RWPE2 (cell line): ENCODE measurements at regions not wholly inside any gene's neighbourhood (a gene's known extent, or its start where the extent isn't known, plus 50 kb on each side); places are given as distances from the start of the nearest gene placed in this dataset.

Experiments used
- ATAC-seq: fragments of 200-7000 bp; cut with Tn5 transposase; 3 replicates; pipeline ENCODE4 v1.9.1; 2021; ENCODE audit warnings: low read depth
- DNase-seq: peaks from one replicate; pipeline ENCODE4 v3.0.0-alpha.2; 2020; ENCODE audit warnings: low spot score
- H3K27ac ChIP-seq: fragments of 450-650 bp; 2 replicates; pipeline ENCODE4 v1.5.1; 2017; ENCODE audit warnings: mild to moderate bottlenecking; ENCODE audit not compliant: poor library complexity, severe bottlenecking
- H3K27me3 ChIP-seq: fragments of 250-450 bp; sonication (Bioruptor Pico); 2 replicates; pipeline ENCODE4 v1.5.1; 2021; ENCODE audit warnings: mild to moderate bottlenecking, moderate library complexity; ENCODE audit not compliant: insufficient read depth, poor library complexity, severe bottlenecking
- H3K36me3 ChIP-seq: fragments of 250-450 bp; sonication (Bioruptor Pico); 2 replicates; pipeline ENCODE4 v1.5.1; 2020; ENCODE audit warnings: low read depth, mild to moderate bottlenecking, moderate library complexity
- H3K4me1 ChIP-seq: fragments of 250-450 bp; sonication (Bioruptor Pico); 2 replicates; pipeline ENCODE4 v1.5.1; 2021; ENCODE audit warnings: mild to moderate bottlenecking, moderate library complexity; ENCODE audit not compliant: insufficient read depth, poor library complexity, severe bottlenecking
- H3K4me3 ChIP-seq: fragments of 250-450 bp; sonication (Bioruptor Pico); 2 replicates; pipeline ENCODE4 v1.5.1; 2021; ENCODE audit warnings: mild to moderate bottlenecking, moderate library complexity; ENCODE audit not compliant: severe bottlenecking
- H3K9me3 ChIP-seq: fragments of 250-450 bp; sonication (Bioruptor Pico); 2 replicates; pipeline ENCODE4 v1.5.1; 2021; ENCODE audit warnings: mild to moderate bottlenecking, moderate library complexity; ENCODE audit not compliant: severe bottlenecking
- CTCF ChIP-seq: fragments of 450-650 bp; IDR thresholded peaks from one replicate; pipeline ENCODE4 v1.5.1; 2017; ENCODE audit warnings: mild to moderate bottlenecking, moderate library complexity; ENCODE audit not compliant: poor library complexity, severe bottlenecking

DNA sequence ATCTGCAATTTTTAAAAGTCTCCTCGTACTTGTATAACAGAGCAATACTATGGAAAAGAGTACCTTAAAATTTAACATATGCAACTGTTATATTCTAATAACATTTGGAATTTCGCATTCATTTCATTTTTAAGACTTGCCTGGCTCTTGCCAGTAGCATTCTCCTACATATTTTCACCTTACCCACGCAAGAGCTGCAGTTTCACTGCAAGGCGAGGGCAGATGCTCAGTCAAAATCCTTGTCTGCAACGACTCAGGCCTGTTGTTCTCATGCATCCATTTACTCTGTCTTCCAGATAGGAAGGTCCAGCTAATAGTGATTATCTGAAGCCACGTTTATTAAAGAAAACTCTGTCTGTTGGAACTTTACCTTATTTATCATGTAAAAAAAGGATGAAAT is 227.0 kb upstream of the RFC3 start:
- no peak overlapping the region for H3K4me3 ChIP-seq
- H3K36me3 ChIP-seq, result no peaks in the 10 kb centered on the region
- H3K27ac ChIP-seq, result no peak overlapping the region
- DNase-seq (no peak), ATAC-seq (no peak)
- no peaks in the 10 kb centered on the region for H3K4me1 ChIP-seq
- no peak for TF ChIP-seq CTCF
- H3K9me3 ChIP-seq, result no peaks in the 10 kb centered on the region
- H3K27me3 ChIP-seq, result no peaks in the 10 kb centered on the region

GRCh38 chr13:33606692-33607091 is 211.3 kb upstream of the RFC3 start:
- H3K27me3 ChIP-seq, result no peaks in the 10 kb centered on the region
- DNase-seq (no peak), ATAC-seq (no peak)
- no peaks in the 10 kb centered on the region for H3K9me3 ChIP-seq
- no peak overlapping the region for H3K4me3 ChIP-seq
- TF ChIP-seq CTCF, result peak; percentile 37
- no peaks in the 10 kb centered on the region for H3K36me3 ChIP-seq
- H3K27ac ChIP-seq, result no peak overlapping the region
- no peaks in the 10 kb centered on the region for H3K4me1 ChIP-seq

DNA sequence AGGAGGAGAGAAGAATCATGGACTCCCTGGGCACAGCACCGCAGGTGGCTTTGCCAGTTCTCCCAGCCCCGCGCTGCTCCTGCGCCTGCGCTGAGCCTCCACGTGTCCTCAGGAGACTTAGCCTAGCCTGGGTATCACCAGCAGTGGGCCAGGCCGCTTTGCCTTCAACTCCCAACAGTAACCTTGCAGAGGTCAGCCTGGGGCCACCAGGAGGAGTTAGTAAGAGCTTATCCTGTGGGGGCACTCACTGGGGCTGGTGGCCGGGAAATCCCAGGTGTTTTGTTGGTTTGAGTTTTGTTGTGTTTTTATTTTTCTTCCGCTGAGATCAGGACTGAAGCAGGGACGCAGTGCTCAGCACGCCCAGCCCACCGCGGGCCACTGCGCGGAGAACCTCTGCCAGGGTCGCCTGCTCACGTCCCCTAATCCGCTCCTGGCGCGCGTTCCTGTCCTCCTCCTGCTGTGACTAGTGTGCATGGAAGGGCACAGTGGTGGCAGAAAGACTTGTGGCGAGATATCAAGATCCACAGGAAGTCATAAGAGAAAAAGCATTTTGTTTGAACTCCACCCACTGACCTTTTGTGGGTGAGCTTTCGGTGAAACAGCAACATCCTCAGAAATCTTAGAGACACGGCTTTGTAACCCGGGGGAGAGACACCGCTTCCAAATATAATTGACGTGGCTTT is 207.4 kb upstream of the RFC3 start:
- no peak for DNase-seq
- no peak overlapping the region for H3K4me3 ChIP-seq
- no peaks in the 10 kb centered on the region for H3K9me3 ChIP-seq
- H3K27ac ChIP-seq, result peak overlapping the region; percentile 35
- H3K27me3 ChIP-seq, result no peaks in the 10 kb centered on the region
- TF ChIP-seq CTCF, result no peak
- H3K4me1 ChIP-seq, result no peaks in the 10 kb centered on the region
- no peaks in the 10 kb centered on the region for H3K36me3 ChIP-seq
- peak; percentile 42 for ATAC-seq

- DNase-seq, result no peak
- no peaks in the 10 kb centered on the region for H3K4me1 ChIP-seq
- no peaks in the 10 kb centered on the region for H3K27me3 ChIP-seq
- ATAC-seq, result peak; percentile 25; the same call in 2 of the 3 replicates
- H3K9me3 ChIP-seq, result no peaks in the 10 kb centered on the region
- peak overlapping the region; percentile 35 for H3K27ac ChIP-seq
- H3K36me3 ChIP-seq, result no peaks in the 10 kb centered on the region
- no peak for TF ChIP-seq CTCF
- H3K4me3 ChIP-seq, result no peak overlapping the region
Measured at GRCh38 chr13:33611121-33611805, 206.7 kb upstream of the RFC3 start.
